ENCODE measurements at regions not wholly inside any gene's neighbourhood (a gene's known extent, or its start where the extent isn't known, plus 50 kb on each side); places are given as distances from the start of the nearest gene placed in this dataset.

DNA sequence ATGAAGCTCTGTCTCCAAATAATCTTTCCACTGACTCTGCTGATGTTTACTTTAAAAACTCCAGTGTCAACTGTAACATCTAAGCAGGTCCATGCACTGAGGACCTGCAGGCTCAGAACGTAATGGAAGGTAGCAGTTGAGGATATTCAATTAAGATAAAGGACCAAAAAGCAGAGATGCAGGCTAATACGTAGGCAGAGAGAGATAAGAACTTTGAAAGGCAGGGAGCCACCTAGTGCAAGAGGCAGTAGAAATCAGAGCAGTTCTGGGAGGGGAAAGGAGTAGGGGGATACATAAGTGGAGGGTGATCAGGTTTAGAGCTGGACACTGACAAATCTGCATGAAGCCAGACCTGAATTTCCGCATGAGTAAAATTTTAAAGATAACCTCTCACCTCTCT lies 114.5 kb upstream of the POM121L12 start:
- Histone ChIP-seq H3K4me3 (no peak overlapping the region), H3K27ac (no peak overlapping the region)
- ATAC-seq (ENCODE audit: insufficient number of reproducible peaks, low FRiP score, low read depth), result no peak

DNA sequence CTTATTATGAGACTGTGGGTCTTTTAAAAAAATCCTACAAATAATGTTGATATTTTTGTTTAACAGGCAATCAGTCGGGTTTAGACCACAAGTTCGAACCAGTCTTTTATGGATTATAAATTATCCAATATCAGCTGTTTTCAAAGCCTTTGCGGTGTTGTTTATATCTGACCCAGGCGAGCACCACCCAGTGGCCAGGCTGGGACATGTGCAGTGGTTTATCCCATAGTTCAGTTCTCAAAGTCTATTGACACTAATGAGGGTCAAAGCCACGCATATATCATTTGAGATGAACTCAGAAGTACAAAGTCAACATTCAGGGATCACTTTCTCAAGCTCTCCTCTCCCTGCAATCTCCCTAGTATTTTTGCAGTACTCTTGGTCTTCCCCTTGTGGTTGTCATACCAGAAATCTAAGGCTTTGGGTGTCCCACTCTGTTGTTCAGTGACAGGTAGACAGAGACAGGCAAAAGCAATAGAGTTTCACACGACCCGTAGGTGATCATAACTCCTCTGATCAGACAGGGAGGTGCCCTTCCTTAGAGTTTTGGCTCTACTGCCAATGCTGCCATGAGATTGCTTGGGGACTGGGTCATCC lies 117.4 kb upstream of the POM121L12 start:
- Histone ChIP-seq H3K27ac (no peak overlapping the region), H3K4me3 (no peak overlapping the region), H3K4me1 (ENCODE audit: control insufficient read depth in 1 of 2, low read depth in 2 of 2) (peaks cover 0 to 5% of the 10 kb centered on the region in 2 donors), H3K27me3 (replicated peaks; ENCODE audit: insufficient read depth) (no peaks in the 10 kb centered on the region), H3K9me3 (no peaks in the 10 kb centered on the region), H3K36me3 (no peaks in the 10 kb centered on the region)
- no peak for ATAC-seq (ENCODE audit: insufficient number of reproducible peaks, low FRiP score, low read depth)
- TF ChIP-seq, protein P1, sequence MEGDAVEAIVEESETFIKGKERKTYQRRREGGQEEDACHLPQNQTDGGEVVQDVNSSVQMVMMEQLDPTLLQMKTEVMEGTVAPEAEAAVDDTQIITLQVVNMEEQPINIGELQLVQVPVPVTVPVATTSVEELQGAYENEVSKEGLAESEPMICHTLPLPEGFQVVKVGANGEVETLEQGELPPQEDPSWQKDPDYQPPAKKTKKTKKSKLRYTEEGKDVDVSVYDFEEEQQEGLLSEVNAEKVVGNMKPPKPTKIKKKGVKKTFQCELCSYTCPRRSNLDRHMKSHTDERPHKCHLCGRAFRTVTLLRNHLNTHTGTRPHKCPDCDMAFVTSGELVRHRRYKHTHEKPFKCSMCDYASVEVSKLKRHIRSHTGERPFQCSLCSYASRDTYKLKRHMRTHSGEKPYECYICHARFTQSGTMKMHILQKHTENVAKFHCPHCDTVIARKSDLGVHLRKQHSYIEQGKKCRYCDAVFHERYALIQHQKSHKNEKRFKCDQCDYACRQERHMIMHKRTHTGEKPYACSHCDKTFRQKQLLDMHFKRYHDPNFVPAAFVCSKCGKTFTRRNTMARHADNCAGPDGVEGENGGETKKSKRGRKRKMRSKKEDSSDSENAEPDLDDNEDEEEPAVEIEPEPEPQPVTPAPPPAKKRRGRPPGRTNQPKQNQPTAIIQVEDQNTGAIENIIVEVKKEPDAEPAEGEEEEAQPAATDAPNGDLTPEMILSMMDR (IDR thresholded peaks at IDR 0.05), result no peak
- no peak for DNase-seq (ENCODE audit: low spot score)

More for the DNA sequence above, 114.5 kb upstream of the POM121L12 start:
- TF ChIP-seq, protein P1 (IDR thresholded peaks at IDR 0.05), result no peak
- no peak for DNase-seq (ENCODE audit: low spot score)
- H3K27me3 ChIP-seq (replicated peaks; ENCODE audit: insufficient read depth), result no peaks in the 10 kb centered on the region
- peaks cover 0 to 5% of the 10 kb centered on the region in 2 donors for H3K4me1 ChIP-seq (ENCODE audit: control insufficient read depth in 1 of 2, low read depth in 2 of 2)
- H3K9me3 ChIP-seq, result no peaks in the 10 kb centered on the region
- H3K36me3 ChIP-seq, result no peaks in the 10 kb centered on the region

DNA sequence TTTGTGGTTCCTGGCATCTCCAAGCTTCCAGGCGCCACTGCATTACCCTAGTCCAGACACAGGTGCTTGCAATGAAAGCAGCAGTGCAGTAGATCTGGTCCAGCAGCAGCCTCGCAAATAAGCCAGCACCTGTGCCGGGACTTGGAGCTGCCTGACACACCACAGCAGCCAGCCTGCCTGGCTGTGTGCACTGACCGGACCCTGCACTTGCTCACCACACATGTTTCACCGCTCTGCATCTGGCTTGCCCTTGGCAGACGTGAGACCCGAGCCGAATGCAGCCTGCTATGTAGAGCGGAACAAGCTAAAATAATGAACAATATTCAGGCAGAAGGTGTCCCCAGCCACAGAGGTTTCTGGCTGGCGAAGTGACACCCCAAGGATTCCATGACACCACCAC lies 123.6 kb upstream of the POM121L12 start:
- TF ChIP-seq, protein P1 (IDR thresholded peaks at IDR 0.05), result no peak
- no peaks in the 10 kb centered on the region for H3K36me3 ChIP-seq
- ATAC-seq (ENCODE audit: insufficient number of reproducible peaks, low FRiP score, low read depth) (no peak), DNase-seq (ENCODE audit: low spot score) (no peak)
- H3K4me1 ChIP-seq (ENCODE audit: control insufficient read depth in 1 of 2, low read depth in 2 of 2), result peaks cover 0 to 4% of the 10 kb centered on the region in 2 donors
- H3K27ac ChIP-seq, result no peak overlapping the region
- H3K27me3 ChIP-seq (replicated peaks; ENCODE audit: insufficient read depth), result no peaks in the 10 kb centered on the region
- H3K9me3 ChIP-seq, result no peaks in the 10 kb centered on the region
- no peak overlapping the region for H3K4me3 ChIP-seq

DNA sequence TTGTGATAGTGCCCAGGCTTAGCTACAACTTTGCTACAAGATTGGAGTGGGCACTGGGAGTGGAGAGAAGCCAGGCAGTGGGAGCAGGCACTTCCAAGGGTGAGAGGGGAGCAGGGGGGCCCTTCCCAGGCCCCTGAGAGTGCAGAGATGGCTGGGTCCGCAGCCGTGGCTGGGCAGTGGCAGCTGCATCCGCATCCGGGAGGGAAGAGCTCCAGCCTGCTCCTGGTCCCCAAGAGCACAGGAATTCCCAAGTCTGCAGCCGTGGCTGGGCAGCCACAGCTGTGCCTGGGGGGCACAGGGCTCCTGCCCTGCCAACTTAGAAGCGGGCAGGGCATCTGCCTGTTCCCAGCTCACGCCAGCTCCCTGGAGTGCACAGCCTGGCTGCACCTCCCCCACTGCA lies 124.1 kb upstream of the POM121L12 start:
- H3K9me3 ChIP-seq, result no peaks in the 10 kb centered on the region
- no peak overlapping the region for H3K27ac ChIP-seq
- H3K36me3 ChIP-seq, result no peaks in the 10 kb centered on the region
- no peak overlapping the region for H3K4me3 ChIP-seq
- H3K4me1 ChIP-seq (ENCODE audit: control insufficient read depth in 1 of 2, low read depth in 2 of 2), result no peaks in the 10 kb centered on the region
- ATAC-seq (ENCODE audit: insufficient number of reproducible peaks, low FRiP score, low read depth) (no peak), DNase-seq (ENCODE audit: low spot score) (no peak)
- TF ChIP-seq, protein P1 (IDR thresholded peaks at IDR 0.05), result no peak
- H3K27me3 ChIP-seq (replicated peaks; ENCODE audit: insufficient read depth), result no peaks in the 10 kb centered on the region

DNA sequence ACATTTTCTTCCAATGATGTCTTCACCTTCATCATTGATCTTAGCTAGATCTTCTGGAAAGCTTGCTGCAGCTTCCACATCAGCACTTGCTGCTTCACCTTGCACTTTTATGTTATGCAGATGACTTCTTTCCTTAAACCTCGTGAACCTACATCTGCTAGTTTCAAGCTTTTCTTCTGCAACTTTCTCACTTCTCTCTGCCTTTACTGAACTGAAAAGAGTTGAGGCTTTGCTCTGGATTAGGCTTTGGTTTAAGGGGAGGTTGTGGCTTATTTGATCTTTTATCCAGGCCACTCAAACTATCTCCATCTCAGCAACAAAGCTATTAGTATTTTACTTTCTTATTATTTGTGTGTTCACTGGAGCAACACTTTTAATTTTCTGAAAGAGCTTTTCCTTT lies 125.5 kb upstream of the POM121L12 start:
- no peaks in the 10 kb centered on the region for H3K9me3 ChIP-seq
- no peak overlapping the region for H3K27ac ChIP-seq
- DNase-seq (ENCODE audit: low spot score), result no peak
- no peak overlapping the region for H3K4me3 ChIP-seq
- H3K36me3 ChIP-seq, result no peaks in the 10 kb centered on the region
- no peaks in the 10 kb centered on the region for H3K27me3 ChIP-seq (replicated peaks; ENCODE audit: insufficient read depth)
- no peaks in the 10 kb centered on the region for H3K4me1 ChIP-seq (ENCODE audit: control insufficient read depth in 1 of 2, low read depth in 2 of 2)
- no peak for ATAC-seq (ENCODE audit: insufficient number of reproducible peaks, low FRiP score, low read depth)
- TF ChIP-seq, protein P1 (IDR thresholded peaks at IDR 0.05), result no peak
